NB4 (cell line): ENCODE measurements at regions not wholly inside any gene's neighbourhood (a gene's known extent, or its start where the extent isn't known, plus 50 kb on each side); places are given as distances from the start of the nearest gene placed in this dataset.

Experiments used
- CTCF ChIP-seq: IDR thresholded peaks from one replicate; pipeline ENCODE4 v1.5.1; 2012; ENCODE audit warnings: low read depth, low read length
- POLR2A ChIP-seq: IDR thresholded peaks from 2 replicates; pipeline ENCODE4 v1.6.1; 2011; ENCODE audit warnings: mild to moderate bottlenecking; ENCODE audit not compliant: insufficient read length; ENCODE audit errors: extremely low read depth

GRCh38 chr7:115359955-115360354 is 438.1 kb downstream of the MDFIC start:
- TF ChIP-seq POLR2A (no peak), CTCF (no peak)
